NCI-H1092 treated with DMSO at 0.1 percent for 48 hours (cell line): ENCODE measurements at regions not wholly inside any gene's neighbourhood (a gene's known extent, or its start where the extent isn't known, plus 50 kb on each side); places are given as distances from the start of the nearest gene placed in this dataset.
A peak's percentile ranks its signal among the peaks of the same experiment; 100 is the strongest.
"Not testable (repeated sequence)": the region's sequence is repeated elsewhere in the genome, so short reads cannot be mapped to it uniquely, and the experiment has no call there.

Source experiments
- DNase-seq: peaks from one replicate; lab custom pipeline; 2025; lab: John Stamatoyannopoulos, UW

GRCh38 chr14:56422221-56422620, 157.4 kb upstream of the TMEM260 start:
- DNase-seq = no peak

GRCh38 chr14:56422703-56423213, 156.8 kb upstream of the TMEM260 start:
- peak; percentile 98 for DNase-seq

GRCh38 chr14:56423544-56423943, 156.1 kb upstream of the TMEM260 start:
- DNase-seq = no peak

GRCh38 chr14:56431013-56431412, 148.6 kb upstream of the TMEM260 start:
- no peak for DNase-seq

- DNase-seq = no peak
Measured at GRCh38 chr14:56449670-56450213, 129.9 kb upstream of the TMEM260 start.

GRCh38 chr14:56452940-56453339, 126.7 kb upstream of the TMEM260 start:
- no peak for DNase-seq

- not testable (repeated sequence) for DNase-seq
Measured at GRCh38 chr14:56454680-56455079, 124.9 kb upstream of the TMEM260 start.

- DNase-seq = no peak
Measured at GRCh38 chr14:56460469-56460868, 119.1 kb upstream of the TMEM260 start.

- DNase-seq = no peak
Measured at GRCh38 chr14:56461276-56462275, 118.0 kb upstream of the TMEM260 start.

GRCh38 chr14:56463271-56463890, 116.2 kb upstream of the TMEM260 start:
- DNase-seq = no peak

- no peak for DNase-seq
Measured at GRCh38 chr14:56471056-56471455, 108.5 kb upstream of the TMEM260 start.

- DNase-seq = peak; percentile 66
Measured at GRCh38 chr14:56474419-56475022, 105.1 kb upstream of the TMEM260 start.

GRCh38 chr14:56482310-56482911, 97.2 kb upstream of the TMEM260 start:
- DNase-seq = peak; percentile 51

- peak; percentile 15 for DNase-seq
Measured at GRCh38 chr14:56487090-56487667, 92.4 kb upstream of the TMEM260 start.

- DNase-seq = no peak
Measured at GRCh38 chr14:56487761-56488160, 91.8 kb upstream of the TMEM260 start.

- DNase-seq = no peak
Measured at GRCh38 chr14:56488306-56488705, 91.3 kb upstream of the TMEM260 start.

GRCh38 chr14:56490379-56490778, 89.2 kb upstream of the TMEM260 start:
- DNase-seq = peak; percentile 55

- peak; percentile 68 for DNase-seq
Measured at GRCh38 chr14:56491299-56492285, 88.0 kb upstream of the TMEM260 start.

- DNase-seq = no peak
Measured at GRCh38 chr14:56494167-56494566, 85.4 kb upstream of the TMEM260 start.

- DNase-seq = no peak
Measured at GRCh38 chr14:56498112-56498511, 81.5 kb upstream of the TMEM260 start.
